GM12892 (cell line): ENCODE measurements at regions not wholly inside any gene's neighbourhood (a gene's known extent, or its start where the extent isn't known, plus 50 kb on each side); places are given as distances from the start of the nearest gene placed in this dataset.
"Not testable (repeated sequence)": the region's sequence is repeated elsewhere in the genome, so short reads cannot be mapped to it uniquely, and the experiment has no call there.

Source experiments
- DNase-seq: peaks from one replicate; pipeline ENCODE4 v3.0.0; 2011; ENCODE audit not compliant: insufficient read length
- FAIRE-seq: peaks from 2 replicates; lab custom pipeline; 2011; peaks lifted over from hg19 to GRCh38; lab: Jason Lieb, UNC
- POLR2A ChIP-seq: IDR thresholded peaks from 2 replicates; pipeline ENCODE4 v1.6.1; 2011; ENCODE audit warnings: low read depth, low read length, control low read depth
- POLR2AphosphoS5 ChIP-seq: IDR thresholded peaks from 2 replicates; pipeline ENCODE4 v1.6.1; 2011; ENCODE audit warnings: low read depth, low read length, control low read depth
- TAF1 ChIP-seq: IDR thresholded peaks from 2 replicates; pipeline ENCODE4 v1.6.1; 2011; ENCODE audit warnings: low read depth, mild to moderate bottlenecking, control low read depth, low read length, borderline replicate concordance

- DNase-seq (no peak), FAIRE-seq (no peak)
- TF ChIP-seq POLR2AphosphoS5 (no peak), POLR2A (no peak)
Observed at GRCh38 chr3:104920512-104920911, 446.2 kb upstream of the ALCAM start.

- no peak for DNase-seq
- TF ChIP-seq TAF1 (no peak), POLR2AphosphoS5 (no peak), POLR2A (no peak)
- no peak for FAIRE-seq
Observed at GRCh38 chr3:104933972-104934371, 432.7 kb upstream of the ALCAM start.

- TF ChIP-seq POLR2A, result no peak
- TF ChIP-seq TAF1, result no peak
- no peak for TF ChIP-seq POLR2AphosphoS5
- FAIRE-seq (no peak), DNase-seq (no peak)
Observed at GRCh38 chr3:104935613-104936012, 431.1 kb upstream of the ALCAM start.

- FAIRE-seq (no peak), DNase-seq (no peak)
- TF ChIP-seq POLR2AphosphoS5, result no peak
- no peak for TF ChIP-seq TAF1
- no peak for TF ChIP-seq POLR2A
Observed at GRCh38 chr3:104939196-104939595, 427.5 kb upstream of the ALCAM start.

- no peak for TF ChIP-seq TAF1
- no peak for TF ChIP-seq POLR2AphosphoS5
- no peak for TF ChIP-seq POLR2A
- FAIRE-seq (no peak), DNase-seq (no peak)
Observed at GRCh38 chr3:104941785-104942184, 424.9 kb upstream of the ALCAM start.

GRCh38 chr3:104943974-104944373 lies 422.7 kb upstream of the ALCAM start:
- DNase-seq, result no peak

GRCh38 chr3:104947943-104948342 lies 418.8 kb upstream of the ALCAM start:
- no peak for DNase-seq
- no peak for TF ChIP-seq POLR2A
- TF ChIP-seq POLR2AphosphoS5, result no peak
- TF ChIP-seq TAF1, result no peak
- FAIRE-seq, result no peak

More at GRCh38 chr3:104943974-104944373, 422.7 kb upstream of the ALCAM start:
- no peak for FAIRE-seq
- TF ChIP-seq POLR2A (no peak), TAF1 (no peak), POLR2AphosphoS5 (no peak)

- not testable (repeated sequence) for DNase-seq
Observed at GRCh38 chr3:104949810-104950209, 416.9 kb upstream of the ALCAM start.

GRCh38 chr3:104951426-104951825 lies 415.3 kb upstream of the ALCAM start:
- no peak for DNase-seq
- TF ChIP-seq POLR2A (no peak), POLR2AphosphoS5 (no peak), TAF1 (no peak)
- FAIRE-seq, result no peak

More at GRCh38 chr3:104949810-104950209, 416.9 kb upstream of the ALCAM start:
- not testable (repeated sequence) for FAIRE-seq

- no peak for TF ChIP-seq TAF1
- no peak for TF ChIP-seq POLR2AphosphoS5
- TF ChIP-seq POLR2A, result no peak
- no peak for DNase-seq
- no peak for FAIRE-seq
Observed at GRCh38 chr3:104952146-104952972, 414.4 kb upstream of the ALCAM start.

GRCh38 chr3:104956620-104957345 lies 409.9 kb upstream of the ALCAM start:
- FAIRE-seq, result no peak
- TF ChIP-seq POLR2A (no peak), POLR2AphosphoS5 (no peak), TAF1 (no peak)
- DNase-seq, result no peak

- FAIRE-seq (no peak), DNase-seq (no peak)
- TF ChIP-seq TAF1 (no peak), POLR2A (no peak), POLR2AphosphoS5 (no peak)
Observed at GRCh38 chr3:104960579-104960978, 406.1 kb upstream of the ALCAM start.
